Islet precursor cell (in vitro differentiated cells): ENCODE measurements at regions not wholly inside any gene's neighbourhood (a gene's known extent, or its start where the extent isn't known, plus 50 kb on each side); places are given as distances from the start of the nearest gene placed in this dataset.

ENCODE experiments used
- DNase-seq: peaks from one replicate; pipeline ENCODE4 v3.0.0-alpha.2; 2018

GRCh38 chr2:78506301-78506700 is 519.2 kb upstream of the REG3G start:
- DNase-seq, result no peak

- no peak for DNase-seq
Observed at GRCh38 chr2:78521938-78522337, 503.6 kb upstream of the REG3G start.

GRCh38 chr2:78532762-78533379 is 492.6 kb upstream of the REG3G start:
- DNase-seq, result no peak

GRCh38 chr2:78535395-78535794 is 490.1 kb upstream of the REG3G start:
- DNase-seq, result no peak

- DNase-seq, result no peak
Observed at GRCh38 chr2:78538322-78538721, 487.2 kb upstream of the REG3G start.

GRCh38 chr2:78540255-78540654 is 485.2 kb upstream of the REG3G start:
- DNase-seq, result no peak

- no peak for DNase-seq
Observed at GRCh38 chr2:78541088-78541450, 484.4 kb upstream of the REG3G start.

GRCh38 chr2:78541451-78542267 is 483.8 kb upstream of the REG3G start:
- peak; percentile 82 for DNase-seq

- DNase-seq, result no peak
Observed at GRCh38 chr2:78546843-78547242, 478.7 kb upstream of the REG3G start.

- no peak for DNase-seq
Observed at GRCh38 chr2:78549766-78550165, 475.7 kb upstream of the REG3G start.

- peak; percentile 84 for DNase-seq
Observed at GRCh38 chr2:78553866-78554647, 471.4 kb upstream of the REG3G start.

- DNase-seq, result no peak
Observed at GRCh38 chr2:78561876-78562275, 463.6 kb upstream of the REG3G start.

GRCh38 chr2:78564666-78565065 is 460.8 kb upstream of the REG3G start:
- DNase-seq, result no peak

GRCh38 chr2:78568782-78569373 is 456.6 kb upstream of the REG3G start:
- no peak for DNase-seq

GRCh38 chr2:78576409-78576808 is 449.1 kb upstream of the REG3G start:
- no peak for DNase-seq

- DNase-seq, result no peak
Observed at GRCh38 chr2:78585871-78586270, 439.6 kb upstream of the REG3G start.

- DNase-seq, result no peak
Observed at GRCh38 chr2:78586316-78586715, 439.2 kb upstream of the REG3G start.

GRCh38 chr2:78589871-78590270 is 435.6 kb upstream of the REG3G start:
- DNase-seq, result no peak

GRCh38 chr2:78592491-78592890 is 433.0 kb upstream of the REG3G start:
- peak; percentile 50 for DNase-seq

- no peak for DNase-seq
Observed at GRCh38 chr2:78601113-78601512, 424.4 kb upstream of the REG3G start.

GRCh38 chr2:78602862-78603261 is 422.6 kb upstream of the REG3G start:
- no peak for DNase-seq

- DNase-seq, result no peak
Observed at GRCh38 chr2:78606895-78607294, 418.6 kb upstream of the REG3G start.

- no peak for DNase-seq
Observed at GRCh38 chr2:78614726-78615125, 410.8 kb upstream of the REG3G start.

GRCh38 chr2:78615956-78616355 is 409.5 kb upstream of the REG3G start:
- no peak for DNase-seq
